HG02840 (cell line): ENCODE measurements at regions not wholly inside any gene's neighbourhood (a gene's known extent, or its start where the extent isn't known, plus 50 kb on each side); places are given as distances from the start of the nearest gene placed in this dataset.

Experiments
- ATAC-seq: cut with Tn5 transposase; IDR thresholded peaks from one replicate; pipeline ENCODE4 v1.9.1; 2021; ENCODE audit warnings: mild to moderate bottlenecking, moderate library complexity, moderate number of reproducible peaks; ENCODE audit not compliant: unreplicated experiment, low FRiP score

DNA sequence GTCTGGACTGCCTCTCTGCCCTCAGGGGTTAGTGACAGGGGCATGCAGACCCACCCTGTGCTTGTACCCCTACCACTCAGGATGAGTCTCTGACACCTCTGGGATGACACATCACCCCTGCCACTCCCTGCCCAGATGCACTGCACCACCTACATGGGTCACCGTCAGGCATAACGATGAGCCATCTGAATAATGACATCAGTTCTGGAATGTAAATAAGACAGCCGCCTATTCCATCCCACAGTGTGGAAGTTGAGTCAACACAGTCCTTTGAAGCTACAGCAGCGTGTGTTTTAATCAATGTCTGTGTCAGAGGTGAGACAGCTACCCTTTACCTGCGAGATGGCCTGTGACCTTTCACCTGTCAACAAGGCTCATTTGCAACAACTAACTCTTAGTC lies 268.7 kb upstream of the ARRDC4 start:
- no peak for ATAC-seq

DNA sequence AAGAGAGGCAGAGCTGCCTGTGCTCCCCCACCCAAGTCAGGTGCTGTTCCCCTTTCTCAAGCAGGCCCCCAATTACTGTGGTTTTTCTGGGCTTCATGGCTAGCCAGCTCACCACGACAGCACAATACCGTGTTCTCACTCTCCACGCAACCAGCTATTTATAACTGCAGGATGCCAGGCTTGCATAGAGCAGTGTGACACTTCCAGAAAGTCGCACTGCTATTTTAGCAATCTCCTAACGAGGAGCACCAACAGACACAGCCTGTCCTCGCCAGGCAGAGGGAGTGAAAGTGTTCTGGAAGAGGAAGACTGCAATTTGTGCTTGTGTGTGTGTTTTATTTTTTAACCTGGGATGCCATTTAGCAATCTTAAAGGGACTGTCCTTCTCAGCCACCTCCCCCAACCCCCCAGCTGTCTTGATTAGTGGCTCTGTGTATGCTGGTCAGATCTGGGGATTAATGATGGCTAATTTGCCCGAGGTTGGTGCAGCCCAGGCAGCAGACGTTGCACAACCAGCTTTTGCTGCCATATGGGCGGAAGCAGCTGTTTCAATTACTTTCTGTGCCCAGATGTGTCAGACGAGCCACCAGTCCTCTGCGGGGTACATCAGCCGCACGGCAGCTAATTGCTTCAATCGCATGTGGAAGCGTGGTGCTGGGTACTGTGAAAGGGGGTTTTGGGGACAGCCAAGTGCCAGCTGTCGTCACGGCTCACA lies 268.0 kb upstream of the ARRDC4 start:
- no peak for ATAC-seq

DNA sequence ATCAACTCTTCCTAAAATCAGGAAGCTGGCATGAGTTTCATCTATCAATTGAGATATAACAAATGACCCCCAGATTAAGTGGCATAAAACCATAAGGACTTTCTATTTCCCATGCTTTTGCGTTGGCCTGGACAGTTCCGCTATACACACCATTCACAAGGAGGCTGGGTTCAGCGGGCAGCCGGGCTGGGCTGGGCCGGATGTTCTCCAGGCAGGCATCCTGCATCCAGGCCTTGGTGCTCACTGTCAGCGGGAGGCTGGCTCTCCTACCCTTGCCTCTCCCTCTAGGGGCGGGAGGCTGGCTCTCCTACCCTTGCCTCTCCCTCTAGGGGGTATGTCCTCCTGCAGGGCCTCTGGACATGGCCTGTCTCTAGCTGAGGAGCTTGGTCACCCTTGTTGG lies 266.0 kb upstream of the ARRDC4 start:
- ATAC-seq, result no peak

DNA sequence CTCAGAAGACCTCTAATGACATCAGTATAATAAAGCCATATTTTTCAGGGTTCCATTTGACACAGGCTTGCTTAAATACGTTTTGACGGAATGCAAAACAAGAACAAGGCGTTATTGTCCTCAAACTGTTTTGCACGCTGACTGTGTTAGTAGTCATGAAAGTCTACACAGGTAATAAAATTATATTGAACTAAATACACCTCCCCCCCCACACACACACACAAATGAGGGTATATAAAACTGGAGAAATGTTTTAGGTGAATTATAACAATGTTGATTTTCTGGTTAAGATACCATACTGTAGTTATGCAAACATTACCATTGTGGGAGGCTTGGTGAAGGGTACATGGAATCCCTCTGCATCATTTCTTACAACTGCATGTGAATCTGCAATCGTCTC lies 257.1 kb upstream of the ARRDC4 start:
- ATAC-seq, result no peak

DNA sequence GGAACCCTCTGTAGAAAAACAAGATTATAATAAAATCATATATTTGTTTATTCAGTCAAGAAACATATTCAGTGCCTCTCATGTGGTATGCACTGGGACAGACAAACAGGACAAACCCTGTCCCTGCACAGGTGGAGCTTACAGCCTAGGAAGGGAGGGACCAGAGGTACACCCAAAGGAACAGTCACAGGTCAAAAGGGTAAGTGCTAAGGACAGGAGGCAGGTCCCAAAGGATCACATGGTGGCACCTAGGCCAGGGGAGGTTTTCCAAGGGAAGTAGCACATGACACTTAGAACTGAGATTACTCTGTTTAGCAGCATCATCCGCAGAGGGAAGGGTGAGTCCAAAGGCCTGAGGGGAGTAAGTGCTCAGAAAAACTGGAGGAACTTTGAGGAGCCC lies 254.4 kb upstream of the ARRDC4 start:
- ATAC-seq, result no peak

DNA sequence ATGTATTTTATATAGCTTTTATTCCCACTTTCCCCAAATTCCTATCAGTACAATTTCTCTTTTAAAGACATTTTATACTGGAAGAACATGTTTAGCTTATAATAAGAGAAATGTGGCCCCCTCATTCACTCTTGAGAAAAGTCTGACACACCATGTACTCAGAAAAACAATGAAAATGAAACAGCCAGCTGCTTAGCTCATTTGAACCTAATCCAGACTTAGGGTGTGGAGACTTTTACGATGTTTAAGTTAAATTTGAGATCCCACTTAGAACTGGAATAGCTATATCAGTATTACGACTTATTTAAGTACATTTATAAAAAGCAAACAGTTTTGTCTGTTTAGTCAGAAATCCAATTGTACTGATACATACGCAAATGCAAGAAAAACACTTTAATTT lies 252.3 kb upstream of the ARRDC4 start:
- no peak for ATAC-seq

DNA sequence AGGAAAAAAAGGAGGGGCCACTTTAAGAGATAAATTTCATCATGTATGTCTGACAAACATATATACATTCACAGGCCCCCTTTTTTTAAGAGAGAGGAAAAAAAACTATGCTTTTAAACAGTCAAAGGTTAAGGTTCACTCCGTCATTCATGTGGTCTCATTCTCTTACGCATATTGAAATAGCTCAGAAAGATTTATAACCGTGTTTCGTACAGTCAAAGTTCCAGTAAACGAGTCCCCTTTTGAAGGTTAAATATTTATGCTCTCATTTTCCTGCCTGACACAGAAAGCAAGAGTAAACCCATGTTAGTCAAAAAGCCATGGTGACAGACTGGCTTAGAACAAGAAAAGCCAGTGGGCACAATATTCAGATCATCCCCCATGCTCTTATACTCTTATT lies 248.0 kb upstream of the ARRDC4 start:
- ATAC-seq, result no peak

DNA sequence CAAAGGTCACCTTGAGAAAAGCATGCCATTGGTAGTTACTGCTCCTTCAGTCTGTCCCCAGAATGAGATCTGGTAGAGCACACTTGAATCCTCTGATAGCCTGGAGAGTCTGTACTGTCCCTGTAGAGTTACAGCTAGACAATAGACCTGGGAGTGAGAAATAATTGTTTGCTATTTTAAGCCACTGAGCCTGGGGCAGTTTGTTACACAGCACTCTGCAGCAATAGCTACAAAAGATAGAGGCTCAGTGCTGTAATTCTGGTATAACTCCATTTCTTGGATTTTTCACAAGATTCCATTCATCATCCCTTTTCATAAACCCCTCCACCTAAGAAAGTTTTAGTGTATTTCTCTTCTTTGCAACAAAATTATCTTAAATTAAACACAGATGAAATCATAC lies 242.7 kb upstream of the ARRDC4 start:
- no peak for ATAC-seq

DNA sequence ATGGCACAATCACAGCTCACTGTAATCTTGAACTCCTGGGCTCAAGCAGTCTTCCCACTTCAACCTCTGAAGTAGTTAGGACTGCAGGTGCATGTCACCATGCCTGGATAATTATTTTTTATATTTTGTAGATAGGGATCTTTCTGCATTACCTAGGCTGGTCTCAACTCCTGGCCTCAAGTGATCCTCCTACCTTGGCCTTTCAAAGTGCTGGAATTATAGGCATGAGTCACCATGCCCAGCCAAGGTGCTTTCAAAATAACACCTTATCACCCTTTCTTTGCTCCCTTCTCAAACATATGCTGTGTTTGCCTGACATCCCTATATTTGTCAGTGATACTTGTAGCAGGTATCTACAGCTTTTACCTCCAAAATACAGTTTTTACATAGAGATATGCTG lies 242.0 kb upstream of the ARRDC4 start:
- no peak for ATAC-seq

DNA sequence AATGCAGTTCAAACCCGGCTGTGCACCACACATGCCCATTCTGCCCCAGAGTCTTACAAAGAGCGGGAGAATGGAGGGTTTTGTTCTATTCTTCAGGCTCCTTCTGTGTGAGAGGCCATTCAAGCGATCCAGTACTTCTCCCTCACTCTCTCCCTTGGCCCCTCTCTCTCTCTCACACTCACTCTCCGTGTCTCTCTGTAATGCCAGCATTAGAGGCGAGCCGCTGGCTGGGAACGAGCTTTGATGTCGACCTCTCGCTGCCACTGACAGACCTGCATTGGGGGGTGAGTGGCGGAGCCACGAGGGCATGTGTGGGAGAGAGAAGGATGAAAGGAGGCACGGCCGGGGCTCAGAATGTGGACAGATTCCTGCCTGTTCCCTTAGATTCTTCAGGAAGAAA lies 231.7 kb upstream of the ARRDC4 start:
- ATAC-seq, result no peak

DNA sequence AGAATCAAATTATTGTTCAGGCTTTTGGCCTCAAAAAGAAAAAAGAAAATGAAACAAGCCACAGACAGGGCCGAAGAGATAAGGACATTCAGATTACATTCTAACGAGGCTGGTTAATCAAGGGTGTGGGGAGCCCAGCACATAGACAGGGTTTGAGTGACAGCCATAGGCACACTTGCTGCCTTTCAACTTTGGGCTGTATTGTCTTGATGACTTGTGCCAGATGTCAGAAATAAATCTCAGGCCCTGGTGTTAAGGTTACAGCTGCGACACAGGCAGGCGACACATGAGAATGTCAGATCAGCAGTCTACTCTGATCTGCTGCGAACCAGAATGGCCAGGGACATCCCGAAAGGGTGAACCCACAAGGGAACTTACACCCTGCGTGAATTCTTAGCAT lies 231.2 kb upstream of the ARRDC4 start:
- no peak for ATAC-seq

DNA sequence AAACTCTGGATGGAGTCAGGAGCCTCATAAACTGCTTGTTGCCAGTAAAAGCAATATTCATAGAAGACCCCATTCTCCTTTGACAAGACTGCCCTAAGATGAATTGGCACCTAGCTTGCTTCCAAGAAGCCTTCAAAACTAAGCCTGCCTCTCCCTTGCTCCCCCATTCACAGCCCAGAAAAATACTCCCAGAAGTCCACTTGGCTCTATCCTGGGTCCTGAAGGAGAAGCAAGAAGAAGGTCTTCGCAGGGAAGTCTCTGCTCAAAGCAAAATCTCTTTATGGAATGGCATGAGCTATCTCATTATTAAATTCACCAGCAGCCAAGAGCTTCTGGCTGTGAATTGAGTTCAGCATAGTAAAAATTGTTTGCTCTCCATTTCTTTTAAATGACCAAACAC lies 230.2 kb upstream of the ARRDC4 start:
- ATAC-seq, result no peak

DNA sequence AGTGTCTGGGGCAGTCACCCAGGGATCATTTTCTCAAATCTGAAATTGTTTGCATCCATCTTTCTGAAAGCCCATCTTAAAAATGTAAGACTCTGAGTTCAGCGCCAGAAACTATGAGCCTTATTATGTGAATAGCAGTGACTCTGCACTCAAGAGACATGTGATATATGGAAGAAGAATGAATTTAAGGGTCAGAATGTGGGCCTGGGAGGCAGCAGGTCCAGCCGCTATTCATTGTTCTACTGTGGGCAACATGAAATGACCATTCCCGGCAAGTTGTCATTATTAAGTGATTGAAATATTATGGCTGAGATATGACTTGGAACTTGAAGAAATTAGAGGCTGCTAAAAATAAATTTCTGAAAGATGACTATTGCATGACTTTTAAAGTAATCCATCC lies 228.6 kb upstream of the ARRDC4 start:
- ATAC-seq, result no peak

DNA sequence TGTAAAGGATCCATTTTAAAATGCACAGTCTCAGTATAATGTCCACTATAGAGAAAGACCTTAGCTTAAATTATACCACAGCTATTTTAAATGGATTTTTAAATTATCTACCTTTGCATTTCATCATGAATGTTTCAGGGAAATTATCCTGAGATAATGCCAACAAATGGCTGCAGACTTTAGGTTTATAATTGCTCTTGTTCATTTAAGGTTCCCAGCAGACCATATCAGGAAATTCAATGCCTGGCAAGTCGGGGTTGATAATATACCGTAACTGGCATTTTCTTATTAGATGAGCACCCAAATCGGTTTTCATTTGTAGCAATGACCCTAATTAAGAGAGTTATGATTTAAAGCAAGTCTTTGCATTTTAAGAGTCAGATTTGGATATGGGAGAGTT lies 227.1 kb upstream of the ARRDC4 start:
- ATAC-seq, result no peak

DNA sequence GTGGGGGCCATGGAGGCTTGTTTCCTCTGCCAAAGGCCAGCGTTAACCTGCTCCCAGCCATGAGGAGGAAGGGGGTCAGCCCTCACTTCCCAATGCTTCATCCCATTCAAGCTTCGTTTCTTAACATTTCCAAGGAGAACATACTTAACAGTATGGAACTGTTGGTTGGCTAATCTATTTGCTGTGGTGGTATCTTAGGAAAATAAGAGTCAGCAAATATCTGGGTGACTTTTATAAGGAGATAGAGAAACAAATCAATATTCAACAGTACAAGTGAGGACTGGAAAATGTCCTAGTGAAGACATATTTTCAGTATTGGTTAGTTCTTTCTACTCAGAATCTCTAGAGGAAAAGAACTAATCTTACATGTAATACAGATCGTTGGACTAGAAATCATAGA lies 223.8 kb upstream of the ARRDC4 start:
- no peak for ATAC-seq

DNA sequence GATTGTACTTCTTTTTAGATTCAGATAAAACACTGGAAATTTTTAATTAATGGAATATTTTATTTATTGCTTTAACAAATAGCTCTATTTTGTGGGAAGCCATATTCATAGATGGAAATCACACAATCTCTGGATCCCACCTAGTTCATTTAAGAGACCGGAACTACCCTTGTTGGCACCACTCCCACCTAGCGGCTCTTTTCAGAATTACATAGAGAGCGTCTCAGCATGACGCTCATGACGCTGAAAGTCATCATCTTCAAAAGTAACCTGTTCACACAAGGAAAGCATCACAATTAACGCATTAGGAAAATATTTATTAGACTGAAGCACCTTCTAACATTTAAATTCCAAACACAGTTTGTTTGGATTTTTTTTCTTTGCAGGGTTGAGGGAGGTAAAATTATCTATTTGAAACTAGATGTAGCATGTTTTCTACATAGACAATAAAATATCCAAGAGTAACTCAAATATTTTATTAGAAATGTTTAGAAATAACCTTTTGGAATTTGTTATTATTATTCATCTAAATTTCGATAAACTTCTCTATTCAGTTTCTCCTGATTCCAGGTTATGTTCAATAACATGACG lies 214.9 kb upstream of the ARRDC4 start:
- peak; percentile 58 for ATAC-seq

DNA sequence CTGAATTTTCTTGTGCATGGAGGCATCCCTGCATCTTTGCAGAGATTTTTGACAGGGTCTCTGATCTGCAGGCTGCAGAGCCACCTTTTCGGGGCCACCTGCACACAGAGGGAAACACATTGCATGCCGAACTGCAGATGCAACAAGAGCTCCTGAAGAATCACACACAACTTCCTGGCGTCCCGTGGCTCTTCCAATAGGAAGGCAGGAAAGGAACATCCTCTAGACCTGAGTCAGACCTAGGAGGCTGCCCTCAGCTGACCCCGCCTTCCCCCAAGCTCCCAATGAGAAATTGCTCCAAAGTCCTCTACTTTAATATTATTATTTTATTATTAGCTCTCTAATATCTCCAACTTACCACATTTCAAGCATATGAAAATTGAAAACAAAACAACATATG lies 213.2 kb upstream of the ARRDC4 start:
- no peak for ATAC-seq

DNA sequence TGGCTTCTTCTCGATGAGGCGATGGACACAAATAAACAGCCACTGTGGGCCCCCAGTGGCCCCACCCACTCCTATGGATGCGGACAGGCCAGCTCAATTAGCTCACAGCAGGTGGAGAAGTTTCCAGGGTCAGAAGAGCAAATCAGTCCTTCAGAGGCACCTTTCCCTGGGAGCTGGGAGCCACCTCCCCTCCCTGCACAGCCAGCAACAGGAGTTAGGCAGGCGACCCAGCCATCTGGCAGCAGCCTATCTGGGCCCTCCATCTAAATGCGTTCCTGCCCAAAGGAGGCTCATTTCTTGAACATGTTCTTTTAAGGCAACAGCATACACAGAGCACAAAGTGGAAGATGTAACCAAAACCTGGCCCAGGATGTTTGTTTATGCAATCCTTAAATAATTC lies 211.9 kb upstream of the ARRDC4 start:
- ATAC-seq, result no peak

DNA sequence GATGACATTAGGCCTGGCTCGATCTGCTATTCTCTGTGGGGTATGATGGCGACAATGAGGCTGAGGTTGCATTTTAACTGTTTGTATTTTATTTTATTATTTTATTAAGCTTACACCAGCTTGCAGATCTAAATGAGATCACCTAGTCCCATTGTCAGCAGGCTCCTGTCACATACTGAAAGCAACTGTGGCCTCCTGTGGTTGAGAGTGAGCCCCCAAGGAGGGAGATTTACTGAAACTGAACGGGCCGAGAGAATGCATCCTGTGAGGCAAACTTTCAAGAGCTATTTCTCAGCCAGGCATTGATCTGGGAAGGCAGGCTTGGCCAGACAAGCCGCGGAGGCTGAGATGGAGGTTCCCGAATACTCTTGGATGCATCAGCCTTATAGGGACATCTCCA lies 210.4 kb upstream of the ARRDC4 start:
- no peak for ATAC-seq

DNA sequence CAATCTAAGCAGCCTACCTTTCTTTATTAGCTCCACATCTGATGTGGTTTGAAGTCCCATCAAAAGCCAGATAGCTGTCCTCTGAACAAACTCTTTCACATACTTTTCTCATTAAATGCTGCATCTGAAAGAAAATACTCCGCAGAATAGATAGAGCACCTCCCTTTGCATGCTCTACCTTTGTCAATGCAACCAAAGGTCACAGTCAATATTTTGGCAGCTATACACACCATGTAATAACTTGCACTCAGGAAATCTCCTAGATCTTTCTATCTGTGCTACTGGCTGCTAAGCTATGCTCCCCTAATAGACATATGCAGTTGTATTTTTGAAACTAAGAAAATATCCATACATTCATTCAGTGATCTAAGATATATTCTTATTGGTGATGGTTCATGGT lies 204.8 kb upstream of the ARRDC4 start:
- ATAC-seq, result no peak

DNA sequence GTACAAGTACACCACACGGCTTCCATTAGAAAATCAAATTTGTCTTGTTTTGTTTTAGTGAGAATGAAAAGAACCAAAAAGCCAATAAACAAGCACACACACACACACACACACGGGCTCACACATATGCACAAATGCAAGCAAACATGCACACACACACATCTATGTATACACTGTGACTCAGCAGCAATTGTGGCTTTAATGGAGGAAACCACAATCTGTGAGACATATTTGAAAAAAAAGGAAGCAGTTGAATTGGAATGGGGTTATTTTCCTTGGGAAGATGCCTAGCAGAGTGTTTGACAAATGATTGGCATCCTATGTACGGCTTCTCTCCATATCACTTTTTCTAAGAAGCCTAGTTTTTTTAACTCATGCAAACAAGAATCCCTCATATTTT lies 201.1 kb upstream of the ARRDC4 start:
- no peak for ATAC-seq

DNA sequence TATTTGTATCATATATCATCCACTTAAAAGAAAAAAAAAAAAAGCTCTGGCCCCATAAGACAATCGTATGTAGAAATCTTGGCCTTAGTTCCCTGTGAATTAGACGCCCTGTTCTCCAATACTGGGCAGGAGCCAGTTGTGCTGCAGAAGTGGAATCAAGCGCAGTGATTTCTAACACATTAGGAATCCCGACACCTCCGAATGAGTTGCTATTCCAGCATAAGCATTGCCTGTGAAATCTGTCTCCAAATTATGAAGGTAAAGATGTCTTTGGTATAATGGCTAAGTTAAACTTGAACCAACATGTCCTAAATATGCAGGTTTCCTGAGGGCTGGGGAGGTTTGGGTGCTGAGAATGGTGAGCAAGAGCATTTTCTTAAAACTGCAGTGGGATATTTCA lies 199.4 kb upstream of the ARRDC4 start:
- no peak for ATAC-seq

DNA sequence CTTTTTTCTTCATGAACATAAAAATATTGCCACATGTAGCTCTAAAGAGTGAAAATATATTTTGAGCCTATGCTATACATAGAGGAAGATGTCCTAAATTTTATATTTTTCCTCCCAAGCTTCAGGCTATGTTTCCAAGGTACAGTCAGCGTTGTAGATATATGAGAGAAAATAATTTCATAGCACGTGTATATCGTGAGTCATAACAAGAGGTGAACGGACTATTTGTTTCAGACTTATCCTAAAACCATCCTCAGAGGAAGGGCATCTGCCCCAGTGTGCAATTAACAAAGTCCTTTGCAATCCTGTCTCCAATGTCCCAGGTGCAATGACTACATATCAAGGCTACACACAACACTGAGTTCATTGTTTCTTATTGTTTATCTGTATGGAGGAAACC lies 177.3 kb upstream of the ARRDC4 start:
- ATAC-seq, result no peak
